Astrocyte (in vitro differentiated cells and primary cell): ENCODE measurements at regions not wholly inside any gene's neighbourhood (a gene's known extent, or its start where the extent isn't known, plus 50 kb on each side); places are given as distances from the start of the nearest gene placed in this dataset.

Experiments
- DNase-seq: peaks from one replicate; pipeline ENCODE4 v3.0.0-alpha.2; 2010; ENCODE audit warnings: low read depth
- FAIRE-seq: peaks from 2 replicates; lab custom pipeline; 2011; peaks lifted over from hg19 to GRCh38; lab: Jason Lieb, UNC
- H2AFZ ChIP-seq: 2 replicates; pipeline ENCODE4 v1.6.0; 2012; ENCODE audit warnings: low read depth, low read length, inconsistent platforms
- H3K27ac ChIP-seq: 2 replicates; pipeline ENCODE4 v1.5.1; 2011; ENCODE audit warnings: low read depth, low read length, inconsistent platforms
- H3K27me3 ChIP-seq: 2 replicates; pipeline ENCODE4 v1.6.0; 2011; ENCODE audit warnings: low read length, inconsistent platforms; ENCODE audit not compliant: insufficient read depth
- H3K36me3 ChIP-seq: 2 replicates; pipeline ENCODE4 v1.5.1; 2011; ENCODE audit warnings: low read length, inconsistent platforms; ENCODE audit not compliant: insufficient read depth
- H3K4me1 ChIP-seq: 2 replicates; pipeline ENCODE4 v1.5.1; 2011; ENCODE audit warnings: low read length, inconsistent platforms; ENCODE audit not compliant: insufficient read depth
- H3K4me2 ChIP-seq: 2 replicates; pipeline ENCODE4 v1.6.0; 2012; ENCODE audit warnings: low read length, inconsistent platforms
- H3K4me3 ChIP-seq: 2 replicates; pipeline ENCODE4 v1.5.1; 2011; ENCODE audit warnings: low read depth, mild to moderate bottlenecking, low read length, inconsistent platforms; ENCODE audit not compliant: insufficient read depth
- H3K79me2 ChIP-seq: 2 replicates; pipeline ENCODE4 v1.6.0; 2012; ENCODE audit warnings: mild to moderate bottlenecking, low read length, inconsistent platforms; ENCODE audit not compliant: insufficient read depth
- H3K9ac ChIP-seq: 2 replicates; pipeline ENCODE4 v1.6.0; 2012; ENCODE audit warnings: mild to moderate bottlenecking, low read length, inconsistent platforms
- H3K9me3 ChIP-seq: 2 replicates; pipeline ENCODE4 v1.5.1; 2012; ENCODE audit warnings: low read depth, mild to moderate bottlenecking, low read length, inconsistent platforms; ENCODE audit not compliant: insufficient read depth
- H4K20me1 ChIP-seq: 2 replicates; pipeline ENCODE4 v1.6.0; 2012; ENCODE audit warnings: low read length, inconsistent platforms; ENCODE audit not compliant: insufficient read depth
- H3K27ac Mint-ChIP-seq: one replicate; pipeline ENCODE4 v1.8.0; 2021; ENCODE audit warnings: mild to moderate bottlenecking, mixed read lengths; ENCODE audit not compliant: unreplicated experiment
- H3K27me3 Mint-ChIP-seq: one replicate; pipeline ENCODE4 v1.8.0; 2021; ENCODE audit warnings: low read depth, mixed read lengths; ENCODE audit not compliant: unreplicated experiment
- H3K36me3 Mint-ChIP-seq: one replicate; pipeline ENCODE4 v1.8.0; 2021; ENCODE audit warnings: low read depth, mixed read lengths; ENCODE audit not compliant: unreplicated experiment
- H3K4me1 Mint-ChIP-seq: one replicate; pipeline ENCODE4 v1.8.0; 2021; ENCODE audit warnings: low read depth, mixed read lengths; ENCODE audit not compliant: unreplicated experiment
- H3K4me3 Mint-ChIP-seq: one replicate; pipeline ENCODE4 v1.8.0; 2021; ENCODE audit warnings: mild to moderate bottlenecking, moderate library complexity, mixed read lengths; ENCODE audit not compliant: unreplicated experiment
- H3K9me3 Mint-ChIP-seq: one replicate; pipeline ENCODE4 v1.8.0; 2021; ENCODE audit warnings: mild to moderate bottlenecking, mixed read lengths; ENCODE audit not compliant: unreplicated experiment
- CTCF ChIP-seq: IDR thresholded peaks from 2 replicates; pipeline ENCODE4 v1.5.1; 2011; ENCODE audit warnings: low read depth, mild to moderate bottlenecking, inconsistent platforms, low read length, moderate library complexity; ENCODE audit not compliant: insufficient read depth
- EZH2 ChIP-seq: IDR thresholded peaks from 2 replicates; pipeline ENCODE4 v1.6.1; 2012; ENCODE audit warnings: mild to moderate bottlenecking, low read length, inconsistent platforms; ENCODE audit not compliant: insufficient read depth

GRCh38 chr13:89749888-89750287 is 1597.6 kb upstream of the MIR17HG start:
- Mint-ChIP-seq H3K9me3 (no peaks in the 10 kb centered on the region), H3K4me3 (no peak overlapping the region), H3K4me1 (peaks cover 4% of the 10 kb centered on the region), H3K27ac (no peak overlapping the region), H3K36me3 (no peaks in the 10 kb centered on the region), H3K27me3 (no peaks in the 10 kb centered on the region)
- Histone ChIP-seq H3K4me2 (no peak overlapping the region), H3K9ac (no peak overlapping the region), H3K27me3 (no peaks in the 10 kb centered on the region), H4K20me1 (no peaks in the 10 kb centered on the region), H3K27ac (no peak overlapping the region), H3K79me2 (no peaks in the 10 kb centered on the region), H3K4me1 (peaks cover 2% of the 10 kb centered on the region), H2AFZ (no peak overlapping the region), H3K4me3 (no peak overlapping the region), H3K36me3 (no peaks in the 10 kb centered on the region), H3K9me3 (no peaks in the 10 kb centered on the region)
- FAIRE-seq (no peak), DNase-seq (no peak)
- TF ChIP-seq EZH2 (no peak), CTCF (no peak)

- Histone ChIP-seq H3K9ac (no peak overlapping the region), H4K20me1 (no peaks in the 10 kb centered on the region), H3K79me2 (no peaks in the 10 kb centered on the region), H3K4me1 (peaks cover 2% of the 10 kb centered on the region), H2AFZ (no peak overlapping the region), H3K36me3 (no peaks in the 10 kb centered on the region), H3K4me2 (no peak overlapping the region), H3K4me3 (no peak overlapping the region), H3K27ac (no peak overlapping the region), H3K9me3 (no peaks in the 10 kb centered on the region), H3K27me3 (no peaks in the 10 kb centered on the region)
- Mint-ChIP-seq H3K27me3 (no peaks in the 10 kb centered on the region), H3K36me3 (no peaks in the 10 kb centered on the region), H3K4me3 (no peak overlapping the region), H3K4me1 (peaks cover 4% of the 10 kb centered on the region), H3K27ac (no peak overlapping the region), H3K9me3 (no peaks in the 10 kb centered on the region)
- no peak for TF ChIP-seq EZH2
- no peak for TF ChIP-seq CTCF
- DNase-seq = no peak
- no peak for FAIRE-seq
Measured at GRCh38 chr13:89750371-89750770, 1597.1 kb upstream of the MIR17HG start.

GRCh38 chr13:89751432-89751930 is 1596.0 kb upstream of the MIR17HG start:
- Histone ChIP-seq H3K79me2 (no peaks in the 10 kb centered on the region), H3K4me1 (peaks cover 2% of the 10 kb centered on the region), H3K4me3 (no peak overlapping the region), H3K9me3 (no peaks in the 10 kb centered on the region), H3K27me3 (no peaks in the 10 kb centered on the region), H4K20me1 (no peaks in the 10 kb centered on the region), H3K4me2 (no peak overlapping the region), H2AFZ (no peak overlapping the region), H3K36me3 (no peaks in the 10 kb centered on the region), H3K9ac (no peak overlapping the region), H3K27ac (no peak overlapping the region)
- Mint-ChIP-seq H3K9me3 (no peaks in the 10 kb centered on the region), H3K36me3 (no peaks in the 10 kb centered on the region), H3K4me3 (no peak overlapping the region), H3K27ac (no peak overlapping the region), H3K4me1 (peaks cover 4% of the 10 kb centered on the region), H3K27me3 (no peaks in the 10 kb centered on the region)
- TF ChIP-seq EZH2 (no peak), CTCF (no peak)
- no peak for DNase-seq
- no peak for FAIRE-seq
